Ammon's horn (tissue), 1 donor: ENCODE measurements at regions not wholly inside any gene's neighbourhood (a gene's known extent, or its start where the extent isn't known, plus 50 kb on each side); places are given as distances from the start of the nearest gene placed in this dataset.

Experiments
- DNase-seq: peaks from one replicate; pipeline ENCODE4 v3.0.0-alpha.2; 2016; ENCODE audit warnings: low spot score

DNA sequence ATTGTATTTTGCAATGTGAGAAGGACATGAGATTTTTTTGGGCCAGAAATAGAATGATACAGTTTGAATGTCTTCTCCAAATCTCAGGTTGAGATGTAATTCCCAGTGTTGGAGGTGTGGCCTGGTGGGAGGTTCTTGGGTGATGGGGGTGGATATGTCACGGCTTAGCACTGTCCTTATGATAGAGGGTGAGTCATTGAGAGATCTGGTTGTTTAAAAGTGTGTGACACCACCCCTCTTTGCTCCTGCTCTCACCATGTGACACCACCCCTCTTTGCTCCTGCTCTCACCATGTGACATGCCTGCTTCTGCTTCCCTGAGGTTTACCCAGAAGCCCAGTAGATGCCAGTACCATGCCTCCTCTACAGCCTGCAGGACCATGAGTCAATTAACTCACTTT is 1226.9 kb downstream of the PCDH7 start:
- DNase-seq = no peak

DNA sequence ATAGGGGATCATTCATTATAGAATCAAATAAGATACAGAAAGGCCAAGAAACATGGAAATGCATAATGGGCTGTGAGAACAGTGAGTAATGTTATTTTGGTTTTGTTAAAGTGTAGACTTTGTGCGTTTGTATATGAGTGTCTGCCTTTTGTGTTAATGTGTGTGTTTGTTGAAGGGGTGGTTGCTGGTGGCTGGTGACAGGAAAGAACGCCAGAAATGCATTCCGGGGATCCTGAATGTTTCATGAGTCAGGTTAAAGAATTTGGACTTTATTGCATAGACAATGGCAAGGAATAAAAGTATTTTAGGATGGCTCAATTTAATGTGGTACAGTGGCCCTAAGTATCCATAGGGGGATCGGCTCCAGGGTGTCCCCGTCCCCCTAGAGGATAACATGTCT is 1228.9 kb downstream of the PCDH7 start:
- no peak for DNase-seq

DNA sequence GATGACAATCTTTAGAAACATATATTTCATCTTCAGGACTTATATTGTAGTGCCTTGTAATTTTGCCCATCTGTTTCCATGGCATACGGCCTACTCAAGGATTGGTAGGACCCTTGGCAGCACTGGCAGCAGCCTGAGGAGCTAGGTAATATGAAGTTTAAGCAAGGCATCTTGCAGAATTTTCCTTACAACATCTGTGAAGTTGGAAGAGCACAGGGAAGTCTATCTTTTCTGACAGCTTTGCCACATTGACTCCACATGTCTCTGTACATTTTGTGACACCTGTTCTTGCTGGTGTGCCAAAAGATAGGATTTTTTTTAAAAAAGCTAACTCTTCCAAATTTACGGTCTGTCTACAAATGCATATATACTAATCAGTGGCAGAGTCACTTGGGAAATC is 1235.2 kb downstream of the PCDH7 start:
- no peak for DNase-seq

DNA sequence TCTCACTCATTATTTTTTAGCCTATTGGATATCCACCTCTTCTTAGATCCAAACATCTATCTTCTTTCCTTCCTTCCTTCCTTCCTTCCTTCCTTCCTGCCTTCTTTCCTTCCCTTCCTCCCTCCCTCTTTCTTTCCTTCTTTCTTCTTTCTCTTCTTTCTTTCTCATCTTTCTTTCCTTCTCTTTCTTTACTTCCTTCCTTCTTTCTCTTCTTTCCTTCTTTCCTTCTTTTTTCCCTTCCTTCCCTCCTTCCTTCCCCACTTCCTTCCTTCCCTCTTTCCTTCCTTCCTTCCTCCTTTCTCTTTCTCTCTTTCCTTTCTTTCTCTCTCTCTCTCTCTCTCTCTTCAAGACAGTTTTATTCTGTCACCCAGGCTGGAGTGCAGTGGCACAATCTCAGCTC is 1239.8 kb downstream of the PCDH7 start:
- DNase-seq = no peak

DNA sequence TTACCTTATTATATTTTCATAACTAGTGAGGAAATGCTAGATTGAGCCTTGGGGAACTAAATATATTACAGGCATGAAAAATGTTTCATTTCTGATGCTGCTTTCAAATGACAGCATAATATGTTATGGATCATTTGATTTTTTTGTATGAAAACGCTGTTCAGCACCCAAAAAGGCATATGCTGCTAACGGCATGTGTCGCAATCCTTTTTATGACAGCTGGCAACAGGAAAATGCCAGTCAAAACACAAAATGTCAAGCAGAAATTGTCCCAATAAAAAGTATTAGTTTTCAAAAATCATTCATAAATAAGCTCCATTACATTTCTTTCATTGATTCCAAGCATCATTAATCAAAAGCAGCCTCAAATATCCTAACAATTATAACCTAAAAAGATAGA is 1244.5 kb downstream of the PCDH7 start:
- peak; percentile 19 for DNase-seq

DNA sequence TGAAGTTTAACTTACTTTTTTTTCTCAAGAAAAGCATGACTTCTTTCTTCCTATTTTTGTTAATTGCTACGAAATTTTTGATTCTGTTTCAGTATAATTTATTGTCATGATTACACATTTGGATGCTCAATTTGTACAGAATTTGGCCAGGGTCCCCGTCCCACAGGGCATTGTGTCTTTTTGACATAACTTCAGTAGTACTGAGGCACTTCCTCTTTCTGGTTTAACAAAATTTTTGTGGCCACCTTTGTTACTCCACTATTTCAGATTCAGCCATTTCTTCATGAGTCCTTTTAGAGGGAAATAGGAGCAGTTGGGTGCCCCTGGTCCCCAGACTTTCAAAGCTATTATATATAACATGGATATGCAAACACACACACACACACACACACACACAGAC is 1248.7 kb downstream of the PCDH7 start:
- no peak for DNase-seq

DNA sequence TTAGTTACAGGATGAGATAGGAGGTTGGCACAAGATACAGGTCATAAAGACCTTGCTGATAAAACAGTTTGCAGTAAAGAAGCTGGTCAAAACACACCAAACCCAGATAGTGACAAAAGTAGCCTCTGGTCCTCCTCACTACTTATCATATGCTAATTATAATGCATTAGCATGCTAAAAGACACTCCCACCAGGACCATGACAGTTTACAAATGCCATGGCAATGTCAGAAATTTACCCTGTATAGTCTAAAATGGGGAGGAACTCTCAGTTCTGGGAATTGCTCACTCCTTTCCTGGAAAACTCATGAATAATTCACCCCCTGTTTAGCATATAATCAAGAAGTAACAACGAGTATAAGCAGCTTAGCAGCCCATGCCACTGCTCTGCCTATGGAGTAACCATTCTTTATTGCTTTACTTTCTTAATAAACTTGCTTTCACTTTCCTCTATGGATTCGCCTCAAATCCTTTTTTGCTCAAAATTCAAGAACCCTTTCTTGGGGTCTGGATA is 1254.4 kb downstream of the PCDH7 start:
- DNase-seq = no peak

DNA sequence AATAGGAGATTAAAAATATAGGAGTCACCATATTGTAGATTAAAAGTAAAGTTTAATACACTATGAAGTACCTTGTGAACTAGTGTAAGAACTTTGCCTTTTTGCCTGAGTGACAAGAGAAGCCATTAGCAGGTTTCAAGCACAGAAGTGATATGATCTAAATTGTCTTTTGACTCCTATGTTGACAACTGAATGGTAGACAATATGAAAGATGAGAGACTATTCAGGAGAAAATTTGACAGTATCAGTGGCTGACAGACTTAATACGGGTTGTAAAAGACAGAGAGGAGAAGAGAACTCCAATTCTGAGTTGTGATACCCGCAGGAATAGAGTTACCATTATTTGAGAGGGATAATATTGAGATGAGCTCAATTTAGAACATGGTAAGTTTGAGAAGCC is 1259.8 kb downstream of the PCDH7 start:
- DNase-seq = no peak

DNA sequence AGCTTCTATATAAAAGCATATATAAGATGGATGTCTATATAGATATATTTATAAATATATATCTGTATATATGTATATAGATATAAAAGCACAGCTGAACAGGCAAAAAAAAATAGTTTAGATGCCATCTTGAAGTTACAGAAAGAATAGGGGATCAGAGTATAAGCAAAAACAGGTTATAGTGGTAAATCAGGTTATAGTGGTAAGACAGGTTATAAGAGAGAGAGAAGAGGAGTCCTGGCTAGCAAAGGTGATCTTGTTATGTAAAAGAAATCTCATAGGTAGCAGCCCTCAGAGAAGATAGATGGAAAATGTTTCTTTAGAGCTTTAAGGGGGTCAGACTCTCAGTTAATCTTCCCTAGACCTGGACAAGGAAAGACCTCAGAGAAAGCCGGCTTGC is 1263.1 kb downstream of the PCDH7 start:
- DNase-seq = no peak

DNA sequence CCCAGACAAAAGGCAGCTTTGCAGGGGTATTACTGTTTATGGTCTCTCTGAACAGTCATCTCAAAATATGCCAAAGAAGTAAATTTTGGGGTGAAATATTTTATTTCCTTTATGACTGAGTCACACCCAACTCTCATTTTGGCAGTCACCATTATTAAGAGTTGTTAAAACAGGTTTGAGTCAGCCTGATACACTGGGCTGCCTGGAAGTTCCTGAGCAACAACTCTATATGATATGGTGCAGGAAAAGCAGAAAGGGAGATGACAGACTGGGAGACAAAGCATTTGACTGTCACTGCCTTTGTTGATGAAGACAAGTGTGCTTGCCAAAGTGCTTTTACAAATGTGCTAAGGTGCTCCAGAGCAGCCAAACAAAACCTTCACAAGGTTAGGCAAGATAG is 1263.5 kb downstream of the PCDH7 start:
- no peak for DNase-seq

DNA sequence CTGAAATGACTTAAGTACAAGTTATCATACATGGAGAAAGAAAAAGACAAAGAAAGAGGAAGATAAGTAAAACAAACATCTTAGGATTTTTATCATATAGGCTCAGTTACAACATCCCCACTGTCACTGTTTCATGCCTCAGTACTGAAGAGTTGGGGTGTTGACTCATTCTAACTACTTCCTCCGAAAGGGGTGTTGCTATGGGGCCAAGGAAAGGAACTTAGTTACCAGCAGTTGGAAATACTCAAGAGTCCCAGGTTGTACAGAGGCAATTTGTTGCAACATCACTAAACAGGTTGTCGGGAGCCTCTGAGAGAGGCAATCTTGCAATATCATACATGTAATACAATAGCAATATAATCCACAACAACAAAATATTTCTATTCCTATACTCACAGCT is 1264.7 kb downstream of the PCDH7 start:
- no peak for DNase-seq

DNA sequence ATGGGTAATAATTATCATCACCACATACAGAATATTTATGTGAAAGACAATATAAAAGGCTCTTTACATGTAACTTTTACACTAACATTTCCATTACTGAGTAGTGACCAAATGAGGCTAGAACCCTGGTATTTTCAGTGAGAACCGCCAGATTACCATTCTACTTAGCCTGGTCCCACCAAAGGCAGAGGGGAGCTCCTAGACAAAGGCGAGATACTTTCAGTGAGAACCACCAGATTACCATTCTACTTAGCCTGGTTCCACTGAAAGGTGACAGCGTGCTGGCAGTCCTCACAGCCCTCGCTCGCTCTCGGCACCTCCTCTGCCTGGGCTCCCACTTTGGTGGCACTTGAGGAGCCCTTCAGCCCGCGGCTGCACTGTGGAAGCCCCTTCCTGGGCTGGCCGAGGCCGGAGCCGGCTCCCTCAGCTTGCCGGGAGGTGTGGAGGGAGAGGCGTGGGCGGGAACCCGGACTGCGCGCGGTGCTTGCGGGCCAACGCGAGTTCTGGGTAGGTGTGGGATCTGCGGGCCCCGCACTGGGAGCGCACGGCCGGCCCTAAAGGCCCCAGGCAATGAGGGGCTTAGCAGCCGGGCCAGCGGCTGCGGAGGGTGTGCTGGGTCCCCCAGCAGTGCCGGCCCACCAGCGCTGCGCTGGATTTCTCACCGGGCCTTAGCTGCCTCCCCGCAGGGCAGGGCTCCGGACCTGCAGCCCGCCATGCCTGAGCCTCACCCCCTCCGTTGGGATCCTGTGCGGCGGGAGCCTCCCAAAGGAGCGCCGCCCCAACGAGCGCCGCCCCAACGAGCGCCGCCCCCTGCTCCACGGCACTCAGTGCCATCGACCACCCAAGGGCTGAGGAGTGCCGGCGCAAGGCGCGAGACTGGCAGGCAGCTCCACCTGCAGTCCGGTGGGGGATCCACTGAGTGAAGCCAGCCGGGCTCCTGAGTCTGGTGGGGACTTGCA is 1276.1 kb downstream of the PCDH7 start:
- no peak for DNase-seq

DNA sequence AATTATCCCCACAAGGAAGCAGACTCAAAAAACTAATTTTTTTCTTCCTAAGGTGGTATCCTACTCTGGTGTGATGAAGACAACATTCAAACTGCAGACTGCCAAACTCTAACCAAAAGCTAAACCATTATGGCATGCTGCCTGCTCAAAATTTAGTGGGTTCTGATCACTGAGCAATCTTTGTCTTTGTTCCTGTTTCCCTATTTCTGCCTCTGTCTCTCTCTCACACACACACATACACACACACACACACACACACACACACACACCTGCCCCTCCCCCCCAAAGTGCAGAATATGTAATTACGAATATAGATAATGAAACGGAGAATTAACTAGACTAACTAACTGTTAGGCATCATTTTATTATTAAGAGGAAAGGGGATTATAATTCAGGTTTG is 1278.6 kb downstream of the PCDH7 start:
- DNase-seq = no peak

DNA sequence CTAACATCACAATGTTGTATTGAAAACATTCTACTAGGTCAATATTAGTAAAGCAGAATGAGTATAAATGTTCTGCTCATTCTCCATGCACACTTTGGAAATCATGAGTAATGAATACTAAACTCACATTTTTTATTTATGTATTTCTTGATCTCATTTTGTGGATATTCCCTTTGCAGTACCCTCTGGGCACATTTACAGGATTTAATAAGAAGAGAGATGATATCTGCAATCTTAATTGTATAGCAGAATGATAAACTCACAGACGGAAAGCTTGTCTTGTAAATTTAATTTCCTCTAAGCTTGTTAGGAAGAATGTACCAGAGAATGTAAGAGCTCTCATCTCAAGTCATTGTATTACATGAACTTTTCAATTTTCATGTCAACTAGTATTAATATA is 1279.7 kb downstream of the PCDH7 start:
- DNase-seq = no peak

DNA sequence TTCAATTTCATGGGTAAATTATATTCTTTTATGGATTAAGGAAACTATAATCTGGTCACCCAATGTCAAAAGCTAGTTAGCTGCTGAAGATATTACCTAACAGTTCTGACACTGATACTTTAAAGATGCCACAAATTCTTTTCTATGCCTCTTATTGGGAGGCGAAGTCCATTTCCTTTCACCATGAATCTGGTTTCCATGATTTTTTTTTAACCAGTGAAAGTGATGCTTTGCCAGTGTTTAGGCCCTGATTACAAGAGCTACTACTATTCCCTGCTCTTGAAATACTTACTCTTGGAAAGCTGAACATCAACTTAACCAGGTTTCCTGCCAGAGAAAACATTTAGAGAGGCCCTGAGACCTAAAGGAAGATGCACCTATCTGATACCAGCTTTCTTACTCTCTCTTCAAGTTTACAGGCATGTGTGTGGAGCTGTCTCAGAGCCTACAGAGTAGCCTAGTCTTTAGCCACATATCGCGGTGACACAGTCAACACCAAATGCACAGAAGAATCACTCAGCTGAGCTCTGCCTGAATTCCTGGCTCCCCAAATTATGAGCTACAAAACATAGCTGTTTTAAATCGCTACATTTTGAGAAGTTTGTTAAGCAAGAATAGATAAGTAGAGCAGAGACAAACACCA is 1280.8 kb downstream of the PCDH7 start:
- DNase-seq = no peak

DNA sequence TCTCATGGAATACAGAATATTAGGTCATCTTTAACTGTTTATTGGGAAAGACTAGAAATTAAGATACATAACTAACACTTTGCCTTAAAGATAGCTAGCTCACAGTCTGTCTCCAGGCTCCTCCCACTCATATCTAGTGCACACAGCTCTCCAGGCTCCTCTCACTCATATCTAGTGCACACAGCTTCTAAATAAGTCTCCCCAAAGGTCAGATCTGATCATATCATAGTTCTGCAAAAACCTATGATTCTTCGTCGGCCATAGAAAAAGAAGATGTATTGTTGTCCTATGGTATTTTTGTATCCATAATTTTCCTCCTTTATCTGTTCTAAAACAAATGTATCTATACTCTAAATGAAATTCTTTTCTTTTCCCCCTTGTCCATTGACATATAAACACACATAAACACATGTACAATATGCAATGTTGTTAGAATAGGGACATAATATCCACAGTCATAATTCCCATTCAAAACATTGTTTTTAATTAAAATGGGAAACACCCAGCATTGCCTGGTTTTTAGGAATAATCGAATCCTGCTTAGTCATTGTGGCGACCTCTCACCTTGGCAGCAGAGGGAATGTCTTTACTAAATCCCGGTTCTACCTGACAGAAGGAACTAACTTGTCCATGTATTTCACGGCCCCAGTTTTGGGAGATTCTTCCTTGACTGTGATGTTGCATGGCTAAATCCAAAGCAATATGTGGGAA is 1282.0 kb downstream of the PCDH7 start:
- DNase-seq = no peak

DNA sequence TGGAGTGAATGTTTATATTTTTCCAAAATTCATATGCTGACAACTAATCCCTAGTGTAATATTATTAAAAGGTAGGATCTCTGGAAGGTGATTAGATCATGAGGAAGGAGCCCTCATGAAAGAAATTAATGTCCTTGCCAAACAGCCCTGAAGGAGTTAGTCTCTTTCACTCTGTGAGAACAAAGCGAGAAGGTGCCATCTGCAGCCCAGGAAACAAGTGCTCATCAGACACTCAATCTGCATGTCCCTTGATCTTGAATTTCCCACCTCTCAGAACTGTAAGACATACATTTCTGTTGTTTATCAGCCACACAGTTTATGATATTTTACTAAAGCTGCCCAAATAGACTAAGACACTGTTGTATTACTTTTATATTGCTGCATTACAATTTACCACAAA is 1283.4 kb downstream of the PCDH7 start:
- DNase-seq = no peak

DNA sequence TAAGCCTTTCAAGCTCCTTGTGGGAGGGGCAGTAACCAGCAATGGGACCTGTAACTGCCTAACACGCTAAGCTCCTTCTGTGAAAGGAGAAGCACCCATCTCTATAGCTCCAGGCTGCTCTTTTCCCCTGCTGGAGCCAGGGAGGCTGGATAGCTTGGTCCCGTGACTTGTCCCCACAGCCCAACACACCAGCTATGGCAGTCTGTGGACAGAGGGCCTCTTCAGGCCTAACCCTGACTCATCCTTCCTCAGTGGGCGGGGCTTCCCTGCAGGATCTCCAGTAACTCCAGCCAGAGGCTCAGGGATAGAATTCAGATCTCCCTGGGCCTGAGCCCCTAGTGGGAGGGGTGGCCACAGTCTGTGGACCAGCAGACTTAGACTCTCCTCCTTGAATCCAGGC is 1290.1 kb downstream of the PCDH7 start:
- DNase-seq = no peak

DNA sequence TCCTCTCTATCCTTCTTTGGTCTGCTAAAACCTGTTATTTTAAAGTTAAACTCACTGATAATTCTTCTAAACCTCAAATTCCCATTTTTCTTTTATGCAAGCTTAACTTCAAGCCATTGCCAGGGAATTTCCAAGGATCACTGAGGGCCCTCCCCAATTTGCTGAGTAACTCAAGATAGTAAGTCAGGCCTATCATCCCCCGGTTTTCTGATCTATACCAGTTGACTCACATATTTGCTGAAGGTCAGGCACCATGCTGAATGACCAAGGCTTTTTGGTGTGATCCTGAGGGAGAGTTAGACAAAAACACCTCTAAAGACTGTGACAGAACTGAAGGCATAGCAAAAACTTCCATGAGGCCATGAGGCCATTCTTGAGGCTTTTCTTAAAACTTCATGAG is 1301.9 kb downstream of the PCDH7 start:
- no peak for DNase-seq

DNA sequence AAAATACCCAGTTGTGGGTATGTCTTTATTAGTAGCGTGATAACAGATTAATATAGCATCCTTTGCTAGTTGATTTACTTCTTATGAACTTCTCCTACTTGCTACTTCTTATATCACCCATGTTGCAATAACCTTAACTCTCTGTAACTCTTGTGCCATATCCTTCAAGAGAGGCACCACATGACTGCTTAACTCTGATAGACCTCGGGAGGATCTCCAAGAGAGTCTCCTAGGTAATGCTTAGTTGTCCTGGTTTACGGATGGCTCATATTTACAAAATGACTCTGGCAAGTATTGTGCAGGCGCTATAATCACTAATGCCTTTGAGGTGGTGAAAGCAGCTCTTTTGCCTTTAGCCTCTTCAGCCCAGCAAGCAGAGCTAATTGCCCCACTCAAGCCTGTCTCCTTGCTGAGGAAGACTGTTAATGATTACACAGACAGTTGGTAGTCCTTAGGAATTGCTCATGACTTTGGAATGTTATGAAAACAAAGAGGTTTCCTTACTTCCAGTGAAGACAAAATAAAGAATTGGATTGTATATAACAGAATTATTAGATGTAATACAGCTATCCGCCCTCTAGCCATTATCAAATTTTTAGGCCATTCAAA is 1305.8 kb downstream of the PCDH7 start:
- no peak for DNase-seq

DNA sequence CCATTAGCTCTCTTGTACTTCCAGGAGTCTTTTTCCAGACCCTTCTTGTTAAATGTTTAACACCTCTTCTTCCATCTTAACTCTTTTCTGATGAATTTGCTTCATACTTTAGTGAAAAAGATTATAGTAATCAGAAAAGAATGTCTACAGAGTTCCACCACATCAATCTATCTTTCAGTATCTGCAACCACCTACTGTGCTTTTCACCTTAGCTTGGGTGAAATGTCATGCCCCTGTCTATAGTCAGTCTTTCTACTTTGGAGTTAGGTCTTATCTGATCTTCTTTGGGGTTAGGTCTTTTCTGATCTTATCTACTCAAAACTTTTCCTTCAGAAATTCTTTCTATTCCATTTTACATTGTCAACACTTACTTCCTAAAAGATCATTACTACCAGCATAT is 1310.2 kb downstream of the PCDH7 start:
- no peak for DNase-seq

DNA sequence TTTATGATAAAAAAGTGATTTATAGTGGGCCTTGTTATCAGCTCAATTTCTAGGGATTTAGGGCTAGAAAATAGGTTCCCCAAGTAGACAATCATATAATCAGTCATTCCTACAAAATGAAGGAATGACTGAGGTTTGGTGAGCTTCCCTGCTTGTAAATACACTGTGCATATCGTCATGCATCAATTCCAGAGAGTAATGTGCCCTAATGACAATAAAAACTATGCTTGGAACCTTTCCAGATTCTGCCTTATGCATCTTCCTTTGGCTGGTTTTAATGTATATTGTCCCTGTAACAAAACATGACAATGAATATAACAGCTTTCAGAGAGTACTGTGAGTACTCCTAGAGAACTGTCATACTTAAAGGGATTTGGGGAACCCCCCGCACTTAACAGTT is 1310.9 kb downstream of the PCDH7 start:
- no peak for DNase-seq
